Thyroid gland (tissue), 4 donors: ENCODE measurements at regions not wholly inside any gene's neighbourhood (a gene's known extent, or its start where the extent isn't known, plus 50 kb on each side); places are given as distances from the start of the nearest gene placed in this dataset.

Source experiments
- DNase-seq, 2 donors: peaks; one replicate each; pipeline ENCODE4 v3.0.0-alpha.2; 2019
- H3K27ac ChIP-seq, 3 donors: fragments of 200-600 bp; sonication (generic); 1 replicate in 2 of 3; 2 replicates in 1 of 3; pipeline ENCODE4 v1.5.1; 2016 to 2019; ENCODE audit warnings: mild to moderate bottlenecking in 1 of 3, moderate library complexity in 1 of 3
- H3K27me3 ChIP-seq: fragments of 200-600 bp; sonication (generic); one replicate; pipeline ENCODE4 v1.5.1; 2019
- H3K36me3 ChIP-seq, 2 donors: fragments of 200-600 bp; sonication (generic); one replicate each; pipeline ENCODE4 v1.5.1; 2016 to 2019
- H3K4me1 ChIP-seq, 2 donors: fragments of 200-600 bp; sonication (generic); one replicate each; pipeline ENCODE4 v1.5.1; 2017 to 2019
- H3K4me3 ChIP-seq, 3 donors: fragments of 200-600 bp; sonication (generic); replicated peaks in 1 of 3; 1 replicate in 2 of 3; 2 replicates in 1 of 3; pipeline ENCODE4 v1.5.1; 2016; ENCODE audit warnings: mild to moderate bottlenecking in 1 of 3
- H3K9me3 ChIP-seq: fragments of 200-600 bp; sonication (generic); one replicate; pipeline ENCODE4 v1.5.1; 2017
- CTCF ChIP-seq, 6 experiments: fragments of 200-600 bp in 3 of 6; fragments of 450-650 bp in 3 of 6; sonication (generic) in 3 of 6; IDR thresholded peaks; one replicate each; pipeline ENCODE4 v1.5.1; 2016 to 2019; ENCODE audit warnings: antibody characterized with exemption in 6 of 6, mild to moderate bottlenecking in 2 of 6, inconsistent platforms in 1 of 6, moderate library complexity in 1 of 6
- POLR2A ChIP-seq, 2 donors: fragments of 450-650 bp; IDR thresholded peaks; one replicate each; pipeline ENCODE4 v1.6.1; 2017; ENCODE audit warnings: antibody characterized with exemption in 2 of 2, mild to moderate bottlenecking in 2 of 2, moderate library complexity in 1 of 2
- WGBS, 2 donors: methylation state at CpG; one replicate each; pipeline ENCODE4 v1.1.5; 2017; 5-methylcytosine and 5-hydroxymethylcytosine counted together
- intact Hi-C: fragments of 100-400 bp; cut with DNase I; formaldehyde crosslinking; loops from one replicate; pipeline ENCODE4 v1.15.1; 2023

- H3K27ac ChIP-seq = no peak overlapping the region
- 87% methylated on average over 7 to 8 of the region's 8 CpGs for WGBS, 2 donors
- intact Hi-C loops = no loop called here
Measured at GRCh38 chr20:56857950-56858349, 228.8 kb downstream of the TFAP2C start.

GRCh38 chr20:56859039-56859800 is 230.1 kb downstream of the TFAP2C start:
- no peak overlapping the region for H3K27ac ChIP-seq
- no peak for DNase-seq
- H3K27me3 ChIP-seq = no peaks in the 10 kb centered on the region
- H3K4me3 ChIP-seq = no peak overlapping the region
- TF ChIP-seq POLR2A (IDR thresholded peaks at IDR 0.05) = no peak
- TF ChIP-seq CTCF (IDR thresholded peaks at IDR 0.05) = no peak
- 51 to 55% methylated on average over 13 of the region's 13 CpGs for WGBS, 2 donors
- no peaks in the 10 kb centered on the region for H3K9me3 ChIP-seq
- H3K36me3 ChIP-seq = no peaks in the 10 kb centered on the region
- intact Hi-C loops = no loop called here
- no peaks in the 10 kb centered on the region for H3K4me1 ChIP-seq

More at GRCh38 chr20:56857950-56858349, 228.8 kb downstream of the TFAP2C start:
- TF ChIP-seq POLR2A (IDR thresholded peaks at IDR 0.05) (no peak), CTCF (IDR thresholded peaks at IDR 0.05) (no peak)
- H3K27me3 ChIP-seq = no peaks in the 10 kb centered on the region
- no peaks in the 10 kb centered on the region for H3K36me3 ChIP-seq
- no peaks in the 10 kb centered on the region for H3K4me1 ChIP-seq
- no peaks in the 10 kb centered on the region for H3K9me3 ChIP-seq
- no peak for DNase-seq
- H3K4me3 ChIP-seq = no peak overlapping the region

GRCh38 chr20:56859801-56860261 is 230.7 kb downstream of the TFAP2C start:
- H3K4me1 ChIP-seq = no peaks in the 10 kb centered on the region
- DNase-seq = no peak
- no peak overlapping the region for H3K27ac ChIP-seq

GRCh38 chr20:56860413-56860812 is 231.3 kb downstream of the TFAP2C start:
- H3K27me3 ChIP-seq = no peaks in the 10 kb centered on the region
- H3K9me3 ChIP-seq = no peaks in the 10 kb centered on the region
- TF ChIP-seq CTCF (IDR thresholded peaks at IDR 0.05) = no peak
- TF ChIP-seq POLR2A (IDR thresholded peaks at IDR 0.05) = no peak
- no peak for DNase-seq
- WGBS, 2 donors = 68 to 69% methylated on average over 5 of the region's 5 CpGs
- no peak overlapping the region for H3K27ac ChIP-seq
- no peaks in the 10 kb centered on the region for H3K4me1 ChIP-seq
- intact Hi-C loops = no loop called here
- no peaks in the 10 kb centered on the region for H3K36me3 ChIP-seq
- H3K4me3 ChIP-seq = no peak overlapping the region

More at GRCh38 chr20:56859801-56860261, 230.7 kb downstream of the TFAP2C start:
- H3K36me3 ChIP-seq = no peaks in the 10 kb centered on the region
- intact Hi-C loops = no loop called here
- no peaks in the 10 kb centered on the region for H3K9me3 ChIP-seq
- H3K27me3 ChIP-seq = no peaks in the 10 kb centered on the region
- WGBS, 2 donors = 10 to 22% methylated on average over 6 to 7 of the region's 10 CpGs
- H3K4me3 ChIP-seq = no peak overlapping the region
- TF ChIP-seq CTCF (IDR thresholded peaks at IDR 0.05) (no peak), POLR2A (IDR thresholded peaks at IDR 0.05) (no peak)

- H3K9me3 ChIP-seq = no peaks in the 10 kb centered on the region
- H3K4me3 ChIP-seq = no peak overlapping the region
- 44 to 45% methylated on average over 6 of the region's 6 CpGs for WGBS, 2 donors
- no peaks in the 10 kb centered on the region for H3K4me1 ChIP-seq
- no peaks in the 10 kb centered on the region for H3K27me3 ChIP-seq
- H3K27ac ChIP-seq = no peak overlapping the region
- H3K36me3 ChIP-seq = no peaks in the 10 kb centered on the region
- DNase-seq = no peak
- TF ChIP-seq POLR2A (IDR thresholded peaks at IDR 0.05) = no peak
- TF ChIP-seq CTCF (IDR thresholded peaks at IDR 0.05) = no peak
- intact Hi-C loops = no loop called here
Measured at GRCh38 chr20:56861590-56861989, 232.5 kb downstream of the TFAP2C start.
